ENCODE measurements at regions not wholly inside any gene's neighbourhood (a gene's known extent, or its start where the extent isn't known, plus 50 kb on each side); places are given as distances from the start of the nearest gene placed in this dataset.

GRCh38 chr12:58176296-58176869 is 235.0 kb downstream of the ATP23 start:
- H3K4me1 ChIP-seq: peaks cover 0 to 43% (median 0%) of the 10 kb centered on the region in 3 donors
- ATAC-seq: no peak

GRCh38 chr12:58177366-58177765 is 236.0 kb downstream of the ATP23 start:
- ATAC-seq: no peak
- Histone ChIP-seq H3K36me3 (no peaks in the 10 kb centered on the region), H3K9me3 (no peaks in the 10 kb centered on the region), H3K4me1 (peaks cover 0 to 34% (median 0%) of the 10 kb centered on the region in 3 donors), H3K27me3 (no peaks in the 10 kb centered on the region), H3K4me3 (no peak overlapping the region), H3K27ac (no peak overlapping the region)
- WGBS, 2 donors (ENCODE audit: low coverage in 1 of 2): 94% methylated on average over 2 of the region's 2 CpGs; no CpG with 5 or more reads in 1 of the 2 donors
- TF ChIP-seq POLR2AphosphoS5 (IDR thresholded peaks at IDR 0.05) (no peak), EP300 (IDR thresholded peaks at IDR 0.05) (no peak), CTCF (IDR thresholded peaks at IDR 0.05) (no peak), POLR2A (IDR thresholded peaks at IDR 0.05) (no peak)

More at GRCh38 chr12:58176296-58176869, 235.0 kb downstream of the ATP23 start:
- WGBS, 2 donors (ENCODE audit: low coverage in 1 of 2): 64 to 65% methylated on average over 4 to 5 of the region's 7 CpGs
- H3K4me3 ChIP-seq: no peak overlapping the region
- H3K27ac ChIP-seq: peak overlapping the region in 1 of 4 donors; percentile 25
- no peaks in the 10 kb centered on the region for H3K27me3 ChIP-seq
- no peaks in the 10 kb centered on the region for H3K9me3 ChIP-seq
- H3K36me3 ChIP-seq: no peaks in the 10 kb centered on the region
- TF ChIP-seq CTCF (IDR thresholded peaks at IDR 0.05) (peak in 3 of 4 experiments; percentile 11 to 49 (median 20)), POLR2AphosphoS5 (IDR thresholded peaks at IDR 0.05) (no peak)

- H3K4me1 ChIP-seq: no peaks in the 10 kb centered on the region
- H3K27me3 ChIP-seq: no peaks in the 10 kb centered on the region
- H3K4me3 ChIP-seq: no peak overlapping the region
- no peaks in the 10 kb centered on the region for H3K36me3 ChIP-seq
- H3K27ac ChIP-seq: no peak overlapping the region
- TF ChIP-seq POLR2AphosphoS5 (IDR thresholded peaks at IDR 0.05): no peak
- no peak for TF ChIP-seq POLR2A (IDR thresholded peaks at IDR 0.05)
- TF ChIP-seq EP300 (IDR thresholded peaks at IDR 0.05): no peak
- no peak for TF ChIP-seq CTCF (IDR thresholded peaks at IDR 0.05)
- peaks cover 0 to 7% (median 0%) of the 10 kb centered on the region in 3 donors for H3K9me3 ChIP-seq
- no peak for ATAC-seq
Measured at GRCh38 chr12:58184212-58184611, 242.8 kb downstream of the ATP23 start.

GRCh38 chr12:58186401-58186800 is 245.0 kb downstream of the ATP23 start:
- no peak for ATAC-seq
- Histone ChIP-seq H3K27me3 (no peaks in the 10 kb centered on the region), H3K4me1 (no peaks in the 10 kb centered on the region), H3K27ac (no peak overlapping the region), H3K4me3 (no peak overlapping the region), H3K36me3 (no peaks in the 10 kb centered on the region), H3K9me3 (peaks cover 0 to 7% (median 0%) of the 10 kb centered on the region in 3 donors)
- 94 to 95% methylated on average over 4 of the region's 4 CpGs for WGBS, 2 donors (ENCODE audit: low coverage in 1 of 2)
- no peak for TF ChIP-seq POLR2AphosphoS5 (IDR thresholded peaks at IDR 0.05)
- TF ChIP-seq CTCF (IDR thresholded peaks at IDR 0.05): no peak
- TF ChIP-seq EP300 (IDR thresholded peaks at IDR 0.05): no peak
- no peak for TF ChIP-seq POLR2A (IDR thresholded peaks at IDR 0.05)

- H3K36me3 ChIP-seq: no peaks in the 10 kb centered on the region
- TF ChIP-seq POLR2A (IDR thresholded peaks at IDR 0.05) (no peak), POLR2AphosphoS5 (IDR thresholded peaks at IDR 0.05) (no peak), CTCF (IDR thresholded peaks at IDR 0.05) (no peak), EP300 (IDR thresholded peaks at IDR 0.05) (no peak)
- no peaks in the 10 kb centered on the region for H3K4me1 ChIP-seq
- H3K27ac ChIP-seq: no peak overlapping the region
- H3K27me3 ChIP-seq: no peaks in the 10 kb centered on the region
- no peak for ATAC-seq
- WGBS, 2 donors (ENCODE audit: low coverage in 1 of 2): 56 to 78% methylated on average over 2 to 3 of the region's 3 CpGs
- H3K4me3 ChIP-seq: no peak overlapping the region
- H3K9me3 ChIP-seq: peaks cover 0 to 8% (median 0%) of the 10 kb centered on the region in 3 donors
Measured at GRCh38 chr12:58186914-58187313, 245.5 kb downstream of the ATP23 start.

Data from gastroesophageal sphincter (tissue), 4 donors.